ENCODE measurements at regions not wholly inside any gene's neighbourhood (a gene's known extent, or its start where the extent isn't known, plus 50 kb on each side); places are given as distances from the start of the nearest gene placed in this dataset.
A peak's percentile ranks its signal among the peaks of the same experiment; 100 is the strongest.

DNA sequence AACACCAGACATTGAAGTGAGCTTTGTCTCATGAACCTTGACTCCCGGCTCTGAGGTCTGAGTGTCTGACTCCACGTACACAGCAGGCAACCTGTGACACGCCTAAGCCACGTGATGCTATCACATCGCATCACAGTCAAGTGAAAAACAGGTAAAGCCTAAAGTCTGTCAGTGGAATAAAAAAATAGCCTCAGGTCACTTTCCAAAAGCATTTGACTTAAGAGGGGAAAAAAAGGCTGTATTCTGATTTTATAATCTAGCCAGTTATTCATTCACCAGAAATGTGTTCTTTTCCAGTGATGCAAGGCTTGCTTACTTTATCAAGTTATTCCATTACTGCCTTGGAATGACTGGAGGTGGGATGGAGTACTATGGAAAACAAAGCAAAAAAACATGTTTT, 163.2 kb upstream of the HMCN1 start:
- TF ChIP-seq MAZ (IDR thresholded peaks at IDR 0.05; ENCODE audit: borderline replicate concordance, low read depth, low read length) (no peak), RAD21 (IDR thresholded peaks at IDR 0.05; ENCODE audit: low read length) (no peak), CHD1 (IDR thresholded peaks at IDR 0.05; ENCODE audit: low read depth, low read length) (no peak), RCOR1 (IDR thresholded peaks at IDR 0.05; ENCODE audit: insufficient replicate concordance, low read length) (no peak), SMC3 (IDR thresholded peaks at IDR 0.05; ENCODE audit: low read depth, low read length) (no peak), BHLHE40 (IDR thresholded peaks at IDR 0.05; ENCODE audit: low read depth, low read length) (no peak), CEBPB (IDR thresholded peaks at IDR 0.05; ENCODE audit: low read depth, low read length) (peak; percentile 51; the same call in 1 of the 2 replicates)
- TF ChIP-seq, protein P1, sequence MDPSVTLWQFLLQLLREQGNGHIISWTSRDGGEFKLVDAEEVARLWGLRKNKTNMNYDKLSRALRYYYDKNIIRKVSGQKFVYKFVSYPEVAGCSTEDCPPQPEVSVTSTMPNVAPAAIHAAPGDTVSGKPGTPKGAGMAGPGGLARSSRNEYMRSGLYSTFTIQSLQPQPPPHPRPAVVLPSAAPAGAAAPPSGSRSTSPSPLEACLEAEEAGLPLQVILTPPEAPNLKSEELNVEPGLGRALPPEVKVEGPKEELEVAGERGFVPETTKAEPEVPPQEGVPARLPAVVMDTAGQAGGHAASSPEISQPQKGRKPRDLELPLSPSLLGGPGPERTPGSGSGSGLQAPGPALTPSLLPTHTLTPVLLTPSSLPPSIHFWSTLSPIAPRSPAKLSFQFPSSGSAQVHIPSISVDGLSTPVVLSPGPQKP (IDR thresholded peaks at IDR 0.05; ENCODE audit: borderline replicate concordance, low read depth, low read length), result no peak
- TF ChIP-seq, protein P2, sequence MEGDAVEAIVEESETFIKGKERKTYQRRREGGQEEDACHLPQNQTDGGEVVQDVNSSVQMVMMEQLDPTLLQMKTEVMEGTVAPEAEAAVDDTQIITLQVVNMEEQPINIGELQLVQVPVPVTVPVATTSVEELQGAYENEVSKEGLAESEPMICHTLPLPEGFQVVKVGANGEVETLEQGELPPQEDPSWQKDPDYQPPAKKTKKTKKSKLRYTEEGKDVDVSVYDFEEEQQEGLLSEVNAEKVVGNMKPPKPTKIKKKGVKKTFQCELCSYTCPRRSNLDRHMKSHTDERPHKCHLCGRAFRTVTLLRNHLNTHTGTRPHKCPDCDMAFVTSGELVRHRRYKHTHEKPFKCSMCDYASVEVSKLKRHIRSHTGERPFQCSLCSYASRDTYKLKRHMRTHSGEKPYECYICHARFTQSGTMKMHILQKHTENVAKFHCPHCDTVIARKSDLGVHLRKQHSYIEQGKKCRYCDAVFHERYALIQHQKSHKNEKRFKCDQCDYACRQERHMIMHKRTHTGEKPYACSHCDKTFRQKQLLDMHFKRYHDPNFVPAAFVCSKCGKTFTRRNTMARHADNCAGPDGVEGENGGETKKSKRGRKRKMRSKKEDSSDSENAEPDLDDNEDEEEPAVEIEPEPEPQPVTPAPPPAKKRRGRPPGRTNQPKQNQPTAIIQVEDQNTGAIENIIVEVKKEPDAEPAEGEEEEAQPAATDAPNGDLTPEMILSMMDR (conservative IDR thresholded peaks at IDR 0.05; ENCODE audit: low read depth, low read length), result no peak
- no TSS peak for BruUV-seq (replicated peaks)
- peak; percentile 26 for DNase-seq
- no peak overlapping the region for H2AFZ ChIP-seq (replicated peaks; ENCODE audit: low read length, poor library complexity)
- WGBS, 2 experiments (ENCODE audit: extremely low coverage in 2 of 2, insufficient read length in 1 of 2), result 100% methylated on average over 1 of the region's 5 CpGs; no CpG with 5 or more reads in 1 of the 2 experiments
- H3K14ac ChIP-seq (replicated peaks; ENCODE audit: low read depth, low read length), result no peak overlapping the region
- no peak overlapping the region for H3K23ac ChIP-seq (ENCODE audit: low read depth, low read length)
- no peak overlapping the region for H3K4me3 ChIP-seq (ENCODE audit: insufficient read depth, low read depth, low read length)
- H3K79me1 ChIP-seq (ENCODE audit: low read depth in 1 of 2, low read length in 2 of 2), result no peaks in the 10 kb centered on the region
- H3K4ac ChIP-seq (ENCODE audit: low read depth, low read length), result peak overlapping the region; percentile 41; the same call in 1 of the 2 replicates
- dilution Hi-C loops (cut with HindIII; ENCODE audit: low sequenced_read_pairs, unreplicated experiment) (no loop called here), intact Hi-C loops (cut with micrococcal nuclease) (no loop called here), in situ Hi-C loops (cut with MboI; ENCODE audit: low sequenced_read_pairs) (no loop called here)
- CTCF ChIA-PET, result no interaction called here
- POLR2A ChIA-PET (ENCODE audit: unreplicated experiment), result no interaction called here
- H2BK120ac ChIP-seq (ENCODE audit: low read depth, low read length), result peak overlapping the region; percentile 55; the same call in 1 of the 2 replicates
- no peaks in the 10 kb centered on the region for H4K20me1 ChIP-seq (ENCODE audit: insufficient read depth, low read length)
- peak; percentile 54 for ATAC-seq (ENCODE audit: low read depth)
- H3K9me1 ChIP-seq (ENCODE audit: insufficient read depth, low read length), result no peaks in the 10 kb centered on the region
- no peaks in the 10 kb centered on the region; the same call in 1 of the 2 replicates for H3K9me3 ChIP-seq (ENCODE audit: control insufficient read depth, insufficient read depth, low read length)
- H4K8ac ChIP-seq (ENCODE audit: low read depth in 2 of 2, low read length in 2 of 2), result no peak overlapping the region
- H3K18ac ChIP-seq (ENCODE audit: low read depth, low read length), result peak overlapping the region; percentile 80; the same call in 1 of the 2 replicates
- H3K4me1 ChIP-seq (ENCODE audit: control insufficient read depth, insufficient read depth, low read length), result peaks cover 5% of the 10 kb centered on the region
- peak overlapping the region; percentile 47 for H2BK5ac ChIP-seq (ENCODE audit: low read depth, low read length, poor library complexity, severe bottlenecking)
- no peaks in the 10 kb centered on the region for H3K36me3 ChIP-seq (ENCODE audit: control insufficient read depth, insufficient read depth, low read length)
- H3K27me3 ChIP-seq (ENCODE audit: control insufficient read depth, insufficient read depth, low read length), result no peaks in the 10 kb centered on the region
- no peak overlapping the region; the same call in 1 of the 2 replicates for H3K27ac ChIP-seq (ENCODE audit: insufficient read depth, low read length)
- peak overlapping the region; percentile 68; the same call in 1 of the 2 replicates for H2AK5ac ChIP-seq (ENCODE audit: low read depth, low read length)
- H2AK9ac ChIP-seq (replicated peaks; ENCODE audit: low read depth, low read length, poor library complexity), result no peak overlapping the region
- peak overlapping the region; percentile 73; the same call in 1 of the 2 replicates for H2BK20ac ChIP-seq (ENCODE audit: low read depth, low read length)
- H3K9ac ChIP-seq (ENCODE audit: low read depth, low read length), result no peak overlapping the region
- H4K91ac ChIP-seq (ENCODE audit: insufficient read depth, low read depth, low read length), result peak overlapping the region; percentile 43; the same call in 1 of the 2 replicates
- no peak overlapping the region for H3K4me2 ChIP-seq (ENCODE audit: low read depth, low read length)
- H4K5ac ChIP-seq (ENCODE audit: low read depth, low read length), result no peak overlapping the region
- no peak overlapping the region for H3K56ac ChIP-seq (ENCODE audit: extremely low read depth, insufficient read depth, low read length)
- H2BK15ac ChIP-seq (ENCODE audit: low read depth, low read length), result no peak overlapping the region

All from IMR-90 (cell line).